ENCODE measurements at regions not wholly inside any gene's neighbourhood (a gene's known extent, or its start where the extent isn't known, plus 50 kb on each side); places are given as distances from the start of the nearest gene placed in this dataset.

GRCh38 chr6:71396410-71396801 is 107.8 kb downstream of the OGFRL1 start:
- no peak for DNase-seq
- intact Hi-C loops (cut with DNase I), result no loop called here
- H3K27ac ChIP-seq, result no peak overlapping the region
- no peaks in the 10 kb centered on the region for H3K4me1 ChIP-seq
- H3K36me3 ChIP-seq, result no peaks in the 10 kb centered on the region
- H3K9me3 ChIP-seq, result no peaks in the 10 kb centered on the region
- no peak overlapping the region for H3K9ac ChIP-seq (ENCODE audit: low read depth in 2 of 2, low read length in 2 of 2)
- no peak overlapping the region for H3K4me3 ChIP-seq
- no peaks in the 10 kb centered on the region for H3K27me3 ChIP-seq
- TF ChIP-seq CTCF (IDR thresholded peaks at IDR 0.05), result no peak

- no peak for DNase-seq
- Histone ChIP-seq H3K4me3 (no peak overlapping the region), H3K4me1 (no peaks in the 10 kb centered on the region), H3K27me3 (no peaks in the 10 kb centered on the region), H3K27ac (no peak overlapping the region), H3K9me3 (no peaks in the 10 kb centered on the region), H3K36me3 (no peaks in the 10 kb centered on the region), H3K9ac (ENCODE audit: low read depth in 2 of 2, low read length in 2 of 2) (no peak overlapping the region)
- no peak for TF ChIP-seq CTCF (IDR thresholded peaks at IDR 0.05)
- intact Hi-C loops (cut with DNase I), result no loop called here
Observed at GRCh38 chr6:71399279-71399678, 110.7 kb downstream of the OGFRL1 start.

GRCh38 chr6:71400852-71401251 is 112.2 kb downstream of the OGFRL1 start:
- Histone ChIP-seq H3K9me3 (no peaks in the 10 kb centered on the region), H3K27ac (no peak overlapping the region), H3K4me3 (no peak overlapping the region), H3K9ac (ENCODE audit: low read depth in 2 of 2, low read length in 2 of 2) (no peak overlapping the region), H3K27me3 (no peaks in the 10 kb centered on the region), H3K4me1 (no peaks in the 10 kb centered on the region), H3K36me3 (no peaks in the 10 kb centered on the region)
- intact Hi-C loops (cut with DNase I), result no loop called here
- TF ChIP-seq CTCF (IDR thresholded peaks at IDR 0.05), result no peak
- no peak for DNase-seq

GRCh38 chr6:71402096-71402495 is 113.5 kb downstream of the OGFRL1 start:
- H3K4me3 ChIP-seq, result no peak overlapping the region
- no peak for TF ChIP-seq CTCF (IDR thresholded peaks at IDR 0.05)
- no peak overlapping the region for H3K9ac ChIP-seq (ENCODE audit: low read depth in 2 of 2, low read length in 2 of 2)
- H3K36me3 ChIP-seq, result no peaks in the 10 kb centered on the region
- no peak for DNase-seq
- no peaks in the 10 kb centered on the region for H3K4me1 ChIP-seq
- no peaks in the 10 kb centered on the region for H3K27me3 ChIP-seq
- H3K27ac ChIP-seq, result no peak overlapping the region
- intact Hi-C loops (cut with DNase I), result no loop called here
- no peaks in the 10 kb centered on the region for H3K9me3 ChIP-seq

GRCh38 chr6:71403422-71404134 is 115.0 kb downstream of the OGFRL1 start:
- H3K4me1 ChIP-seq, result no peaks in the 10 kb centered on the region
- H3K27me3 ChIP-seq, result no peaks in the 10 kb centered on the region
- H3K9me3 ChIP-seq, result no peaks in the 10 kb centered on the region
- no peak for DNase-seq
- no peak overlapping the region for H3K4me3 ChIP-seq
- intact Hi-C loops (cut with DNase I), result no loop called here
- H3K36me3 ChIP-seq, result no peaks in the 10 kb centered on the region
- H3K9ac ChIP-seq (ENCODE audit: low read depth in 2 of 2, low read length in 2 of 2), result no peak overlapping the region
- no peak overlapping the region for H3K27ac ChIP-seq
- no peak for TF ChIP-seq CTCF (IDR thresholded peaks at IDR 0.05)
